ENCODE measurements at regions not wholly inside any gene's neighbourhood (a gene's known extent, or its start where the extent isn't known, plus 50 kb on each side); places are given as distances from the start of the nearest gene placed in this dataset.
A peak's percentile ranks its signal among the peaks of the same experiment; 100 is the strongest.

- H3K9ac ChIP-seq (ENCODE audit: low read depth, low read length), result no peak overlapping the region
- no peaks in the 10 kb centered on the region for H3K9me3 ChIP-seq (ENCODE audit: control insufficient read depth, insufficient read depth, low read length)
- no peaks in the 10 kb centered on the region for H3K27me3 ChIP-seq (ENCODE audit: control insufficient read depth, insufficient read depth, low read length)
- H3K4me1 ChIP-seq (ENCODE audit: control insufficient read depth, insufficient read depth, low read length), result peaks cover 17% of the 10 kb centered on the region
- peak overlapping the region; percentile 75 for H3K27ac ChIP-seq (ENCODE audit: low read depth, low read length)
- H3K36me3 ChIP-seq (ENCODE audit: control insufficient read depth, insufficient read depth, low read length), result no peaks in the 10 kb centered on the region
- H3K4me3 ChIP-seq (ENCODE audit: low read depth, low read length), result no peak overlapping the region; the same call in 1 of the 2 replicates
These were observed 304.8 kb upstream of the FSIP2 start for GRCh38 chr2:185433824-185434223.

- no peaks in the 10 kb centered on the region for H3K9me3 ChIP-seq (ENCODE audit: control insufficient read depth, insufficient read depth, low read length)
These were observed 301.7 kb upstream of the FSIP2 start for GRCh38 chr2:185436787-185437372.

GRCh38 chr2:185441486-185442005 lies 297.1 kb upstream of the FSIP2 start:
- H3K27ac ChIP-seq (ENCODE audit: low read depth, low read length), result no peak overlapping the region
- H3K27me3 ChIP-seq (ENCODE audit: control insufficient read depth, insufficient read depth, low read length), result no peaks in the 10 kb centered on the region
- no peaks in the 10 kb centered on the region for H3K4me1 ChIP-seq (ENCODE audit: control insufficient read depth, insufficient read depth, low read length)
- H3K4me3 ChIP-seq (ENCODE audit: low read depth, low read length), result no peak overlapping the region
- H3K36me3 ChIP-seq (ENCODE audit: control insufficient read depth, insufficient read depth, low read length), result no peaks in the 10 kb centered on the region
- H3K9me3 ChIP-seq (ENCODE audit: control insufficient read depth, insufficient read depth, low read length), result no peaks in the 10 kb centered on the region
- H3K9ac ChIP-seq (ENCODE audit: low read depth, low read length), result no peak overlapping the region

More at GRCh38 chr2:185436787-185437372, 301.7 kb upstream of the FSIP2 start:
- Histone ChIP-seq H3K4me1 (ENCODE audit: control insufficient read depth, insufficient read depth, low read length) (peaks cover 17% of the 10 kb centered on the region), H3K27me3 (ENCODE audit: control insufficient read depth, insufficient read depth, low read length) (no peaks in the 10 kb centered on the region), H3K9ac (ENCODE audit: low read depth, low read length) (no peak overlapping the region), H3K4me3 (ENCODE audit: low read depth, low read length) (no peak overlapping the region), H3K36me3 (ENCODE audit: control insufficient read depth, insufficient read depth, low read length) (no peaks in the 10 kb centered on the region), H3K27ac (ENCODE audit: low read depth, low read length) (no peak overlapping the region)

GRCh38 chr2:185456517-185456916 lies 282.1 kb upstream of the FSIP2 start:
- no peaks in the 10 kb centered on the region for H3K36me3 ChIP-seq (ENCODE audit: control insufficient read depth, insufficient read depth, low read length)
- H3K9me3 ChIP-seq (ENCODE audit: control insufficient read depth, insufficient read depth, low read length), result peaks cover 4% of the 10 kb centered on the region
- no peak overlapping the region for H3K9ac ChIP-seq (ENCODE audit: low read depth, low read length)
- no peak overlapping the region for H3K27ac ChIP-seq (ENCODE audit: low read depth, low read length)
- H3K4me1 ChIP-seq (ENCODE audit: control insufficient read depth, insufficient read depth, low read length), result no peaks in the 10 kb centered on the region
- H3K27me3 ChIP-seq (ENCODE audit: control insufficient read depth, insufficient read depth, low read length), result no peaks in the 10 kb centered on the region
- H3K4me3 ChIP-seq (ENCODE audit: low read depth, low read length), result no peak overlapping the region

- Histone ChIP-seq H3K36me3 (ENCODE audit: control insufficient read depth, insufficient read depth, low read length) (no peaks in the 10 kb centered on the region), H3K4me3 (ENCODE audit: low read depth, low read length) (no peak overlapping the region), H3K9me3 (ENCODE audit: control insufficient read depth, insufficient read depth, low read length) (no peaks in the 10 kb centered on the region), H3K27me3 (ENCODE audit: control insufficient read depth, insufficient read depth, low read length) (no peaks in the 10 kb centered on the region), H3K9ac (ENCODE audit: low read depth, low read length) (no peak overlapping the region), H3K27ac (ENCODE audit: low read depth, low read length) (no peak overlapping the region), H3K4me1 (ENCODE audit: control insufficient read depth, insufficient read depth, low read length) (no peaks in the 10 kb centered on the region)
These were observed 275.1 kb upstream of the FSIP2 start for GRCh38 chr2:185463481-185463880.

GRCh38 chr2:185466915-185467314 lies 271.7 kb upstream of the FSIP2 start:
- H3K4me3 ChIP-seq (ENCODE audit: low read depth, low read length), result no peak overlapping the region
- no peaks in the 10 kb centered on the region for H3K36me3 ChIP-seq (ENCODE audit: control insufficient read depth, insufficient read depth, low read length)
- H3K4me1 ChIP-seq (ENCODE audit: control insufficient read depth, insufficient read depth, low read length), result no peaks in the 10 kb centered on the region
- H3K27ac ChIP-seq (ENCODE audit: low read depth, low read length), result no peak overlapping the region
- H3K9me3 ChIP-seq (ENCODE audit: control insufficient read depth, insufficient read depth, low read length), result no peaks in the 10 kb centered on the region
- H3K9ac ChIP-seq (ENCODE audit: low read depth, low read length), result no peak overlapping the region
- H3K27me3 ChIP-seq (ENCODE audit: control insufficient read depth, insufficient read depth, low read length), result no peaks in the 10 kb centered on the region

- Histone ChIP-seq H3K27me3 (ENCODE audit: control insufficient read depth, insufficient read depth, low read length) (no peaks in the 10 kb centered on the region), H3K4me1 (ENCODE audit: control insufficient read depth, insufficient read depth, low read length) (peaks cover 7% of the 10 kb centered on the region), H3K27ac (ENCODE audit: low read depth, low read length) (no peak overlapping the region), H3K4me3 (ENCODE audit: low read depth, low read length) (no peak overlapping the region), H3K9ac (ENCODE audit: low read depth, low read length) (no peak overlapping the region), H3K36me3 (ENCODE audit: control insufficient read depth, insufficient read depth, low read length) (no peaks in the 10 kb centered on the region), H3K9me3 (ENCODE audit: control insufficient read depth, insufficient read depth, low read length) (no peaks in the 10 kb centered on the region)
These were observed 267.2 kb upstream of the FSIP2 start for GRCh38 chr2:185471441-185471840.

GRCh38 chr2:185472574-185472973 lies 266.0 kb upstream of the FSIP2 start:
- Histone ChIP-seq H3K36me3 (ENCODE audit: control insufficient read depth, insufficient read depth, low read length) (no peaks in the 10 kb centered on the region), H3K27ac (ENCODE audit: low read depth, low read length) (no peak overlapping the region), H3K9me3 (ENCODE audit: control insufficient read depth, insufficient read depth, low read length) (no peaks in the 10 kb centered on the region), H3K9ac (ENCODE audit: low read depth, low read length) (no peak overlapping the region), H3K27me3 (ENCODE audit: control insufficient read depth, insufficient read depth, low read length) (no peaks in the 10 kb centered on the region), H3K4me1 (ENCODE audit: control insufficient read depth, insufficient read depth, low read length) (peaks cover 17% of the 10 kb centered on the region), H3K4me3 (ENCODE audit: low read depth, low read length) (no peak overlapping the region)

GRCh38 chr2:185473838-185474237 lies 264.8 kb upstream of the FSIP2 start:
- Histone ChIP-seq H3K9ac (ENCODE audit: low read depth, low read length) (no peak overlapping the region), H3K36me3 (ENCODE audit: control insufficient read depth, insufficient read depth, low read length) (no peaks in the 10 kb centered on the region), H3K27ac (ENCODE audit: low read depth, low read length) (no peak overlapping the region), H3K4me3 (ENCODE audit: low read depth, low read length) (no peak overlapping the region), H3K27me3 (ENCODE audit: control insufficient read depth, insufficient read depth, low read length) (no peaks in the 10 kb centered on the region), H3K4me1 (ENCODE audit: control insufficient read depth, insufficient read depth, low read length) (peaks cover 27% of the 10 kb centered on the region), H3K9me3 (ENCODE audit: control insufficient read depth, insufficient read depth, low read length) (no peaks in the 10 kb centered on the region)

GRCh38 chr2:185475914-185476313 lies 262.7 kb upstream of the FSIP2 start:
- Histone ChIP-seq H3K4me3 (ENCODE audit: low read depth, low read length) (no peak overlapping the region), H3K36me3 (ENCODE audit: control insufficient read depth, insufficient read depth, low read length) (no peaks in the 10 kb centered on the region), H3K4me1 (ENCODE audit: control insufficient read depth, insufficient read depth, low read length) (peaks cover 31% of the 10 kb centered on the region), H3K9me3 (ENCODE audit: control insufficient read depth, insufficient read depth, low read length) (no peaks in the 10 kb centered on the region), H3K9ac (ENCODE audit: low read depth, low read length) (no peak overlapping the region), H3K27ac (ENCODE audit: low read depth, low read length) (no peak overlapping the region), H3K27me3 (ENCODE audit: control insufficient read depth, insufficient read depth, low read length) (no peaks in the 10 kb centered on the region)

GRCh38 chr2:185477452-185477851 lies 261.2 kb upstream of the FSIP2 start:
- Histone ChIP-seq H3K4me3 (ENCODE audit: low read depth, low read length) (no peak overlapping the region), H3K4me1 (ENCODE audit: control insufficient read depth, insufficient read depth, low read length) (peaks cover 31% of the 10 kb centered on the region), H3K36me3 (ENCODE audit: control insufficient read depth, insufficient read depth, low read length) (no peaks in the 10 kb centered on the region), H3K9ac (ENCODE audit: low read depth, low read length) (no peak overlapping the region), H3K27me3 (ENCODE audit: control insufficient read depth, insufficient read depth, low read length) (no peaks in the 10 kb centered on the region), H3K9me3 (ENCODE audit: control insufficient read depth, insufficient read depth, low read length) (no peaks in the 10 kb centered on the region), H3K27ac (ENCODE audit: low read depth, low read length) (no peak overlapping the region)
